Activated CD4-positive, alpha-beta T cell treated with anti-CD3 and anti-CD28 coated beads, Interleukin-2, Interleukin-6, amounts not matched to agents 100 ng/mL and 50 ng/mL, durations not matched to agents 16 hours and 8 hours (primary cell): ENCODE measurements at regions not wholly inside any gene's neighbourhood (a gene's known extent, or its start where the extent isn't known, plus 50 kb on each side); places are given as distances from the start of the nearest gene placed in this dataset.
A peak's percentile ranks its signal among the peaks of the same experiment; 100 is the strongest.

Experiments used
- DNase-seq: peaks from one replicate; pipeline ENCODE4 v3.0.0-alpha.2; 2020

DNA sequence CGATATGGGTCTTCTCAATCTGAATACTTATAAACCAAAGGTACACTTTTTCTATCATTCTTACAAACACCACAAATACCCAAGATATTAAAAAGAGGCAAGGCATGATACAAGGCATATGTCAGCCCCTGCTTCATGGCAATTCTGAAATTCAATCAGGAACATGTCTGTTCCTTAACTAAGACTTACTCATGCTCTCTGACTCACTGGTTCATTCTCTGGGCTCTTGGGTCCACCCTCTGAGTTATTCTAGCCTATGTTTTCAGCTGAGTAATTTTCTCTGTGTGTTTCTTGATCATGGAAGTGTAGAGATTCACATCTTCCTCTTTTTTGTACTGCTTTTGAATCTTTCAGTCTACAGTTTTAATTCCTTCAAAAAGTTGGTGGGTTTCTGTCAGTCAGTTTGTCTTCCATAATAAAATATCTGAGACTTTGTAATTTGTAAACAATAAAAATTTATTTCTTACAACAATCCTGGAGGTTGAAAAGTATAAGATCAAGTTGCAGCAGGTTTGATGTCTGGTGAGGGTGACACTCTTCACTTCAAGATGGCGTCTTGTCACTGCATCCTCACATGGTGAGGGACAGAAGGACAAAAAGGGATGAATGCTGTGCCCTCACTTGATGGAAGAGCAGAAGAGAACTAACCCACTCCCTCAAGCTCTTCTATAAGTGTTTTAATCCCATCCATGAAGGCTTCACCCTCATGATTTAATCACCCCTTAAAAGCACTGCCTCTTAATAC is 211.7 kb downstream of the FAM76B start:
- no peak for DNase-seq

DNA sequence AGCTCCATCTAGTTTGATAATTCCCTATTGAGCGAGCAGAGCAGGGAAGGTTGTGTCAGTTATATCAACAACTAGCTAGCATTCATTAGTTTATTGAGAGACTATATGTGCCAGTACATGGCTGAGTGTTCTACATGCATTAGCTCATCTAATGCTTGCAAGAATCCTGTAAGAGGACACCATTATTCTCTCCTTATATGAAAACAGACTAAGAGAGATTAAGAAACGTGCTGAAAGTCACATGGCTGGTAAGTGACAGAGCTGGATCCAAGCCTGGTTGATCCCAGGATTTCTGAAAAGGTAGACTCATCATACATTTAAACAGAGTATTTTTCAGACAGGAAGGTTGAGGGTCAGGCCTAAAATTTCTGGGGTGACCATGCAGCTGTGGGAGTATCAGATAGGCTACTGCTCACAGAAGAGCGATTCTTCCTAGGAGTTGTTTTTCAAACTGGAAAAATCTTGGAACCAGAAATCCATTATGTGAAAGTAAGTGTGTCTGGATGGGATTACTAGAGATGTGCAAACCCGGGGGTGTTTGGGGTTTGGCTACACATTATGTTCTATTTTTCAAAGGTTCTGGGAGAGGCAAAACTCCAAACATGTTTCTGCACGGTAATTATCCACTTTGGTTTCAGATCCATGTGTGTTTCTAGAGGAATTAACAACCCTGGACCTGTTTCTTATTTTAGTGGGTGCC is 213.3 kb downstream of the FAM76B start:
- no peak for DNase-seq

DNA sequence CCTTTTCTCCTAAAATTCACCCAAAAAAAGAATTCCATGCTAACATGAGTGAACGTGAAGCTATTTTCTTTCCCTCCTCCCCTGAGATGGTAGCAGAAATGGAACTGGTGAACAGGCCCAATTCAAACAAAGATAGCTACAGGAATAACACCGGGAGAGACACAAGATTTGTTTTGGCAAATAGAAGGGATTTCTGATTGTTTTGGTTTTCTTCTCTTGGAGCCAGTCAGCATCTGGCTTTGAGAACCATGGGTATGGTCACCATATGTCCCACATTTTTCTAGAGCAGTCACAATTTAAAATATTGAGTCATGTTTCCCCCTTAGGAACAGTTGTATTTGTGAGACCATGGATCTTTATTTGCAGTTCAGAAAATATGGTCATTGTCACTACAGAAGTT is 214.1 kb downstream of the FAM76B start:
- DNase-seq: no peak

DNA sequence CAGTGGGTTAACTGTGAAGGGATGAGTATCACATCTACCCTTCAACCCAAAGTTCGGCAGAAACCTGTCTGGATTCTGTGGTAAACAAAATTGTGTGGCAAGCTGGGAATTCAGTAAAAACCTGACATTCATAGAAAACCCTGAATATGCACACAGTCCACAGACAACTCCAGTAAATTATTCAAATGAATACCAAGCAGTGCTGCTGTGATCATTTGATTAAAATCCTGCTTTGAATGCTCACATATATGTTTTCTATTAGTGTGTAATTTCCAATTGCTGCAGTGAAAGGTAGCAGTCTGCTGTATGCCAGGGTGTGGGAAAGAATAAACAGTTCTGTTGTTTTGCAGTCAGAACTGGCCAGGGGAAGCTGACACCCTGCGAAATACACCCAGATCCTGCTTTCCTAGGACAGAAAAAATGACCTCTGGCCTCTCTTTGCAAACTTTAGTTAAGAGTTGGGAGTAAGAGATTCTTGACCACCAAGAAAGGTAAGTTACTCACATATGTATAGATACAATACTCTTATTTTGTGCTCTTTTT is 217.8 kb downstream of the FAM76B start:
- DNase-seq: no peak

DNA sequence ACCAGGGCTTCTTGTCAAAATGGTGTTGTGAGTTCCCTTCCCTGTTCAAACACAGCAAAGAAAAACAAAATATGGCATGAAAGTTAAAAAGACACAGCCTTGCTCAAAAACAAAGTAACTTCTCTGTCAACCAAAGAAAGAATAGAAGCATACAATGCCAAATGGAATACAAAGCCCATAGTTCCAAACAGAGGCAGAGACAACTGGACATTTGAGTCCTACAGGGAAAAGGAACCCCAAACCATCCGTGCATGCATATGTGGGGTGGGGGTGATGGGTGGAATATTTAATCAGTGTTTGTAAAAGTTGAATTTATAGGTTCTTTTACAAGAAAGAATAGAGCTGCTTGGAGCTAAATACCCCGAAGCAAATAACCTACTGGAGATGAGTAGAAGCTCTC is 218.7 kb downstream of the FAM76B start:
- DNase-seq: no peak

DNA sequence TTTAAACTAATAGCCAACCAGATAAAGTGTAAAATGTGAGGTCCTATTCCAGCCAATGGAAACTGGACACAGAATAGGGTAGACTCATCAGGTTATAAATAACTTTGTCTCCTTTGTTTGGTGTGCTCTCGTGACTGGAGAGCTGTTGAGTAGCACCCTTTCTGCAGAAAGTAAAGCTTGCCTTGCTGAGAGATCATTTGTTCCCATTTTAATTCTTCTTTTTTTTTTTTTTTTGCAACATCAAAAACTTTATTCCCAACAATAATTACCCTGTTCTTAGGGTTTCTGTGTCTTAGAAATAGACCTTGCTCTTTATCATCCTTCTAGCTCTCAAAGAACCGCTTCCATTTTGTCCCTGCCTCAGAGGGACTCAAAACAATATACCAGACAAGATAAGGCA is 220.4 kb downstream of the FAM76B start:
- no peak for DNase-seq

DNA sequence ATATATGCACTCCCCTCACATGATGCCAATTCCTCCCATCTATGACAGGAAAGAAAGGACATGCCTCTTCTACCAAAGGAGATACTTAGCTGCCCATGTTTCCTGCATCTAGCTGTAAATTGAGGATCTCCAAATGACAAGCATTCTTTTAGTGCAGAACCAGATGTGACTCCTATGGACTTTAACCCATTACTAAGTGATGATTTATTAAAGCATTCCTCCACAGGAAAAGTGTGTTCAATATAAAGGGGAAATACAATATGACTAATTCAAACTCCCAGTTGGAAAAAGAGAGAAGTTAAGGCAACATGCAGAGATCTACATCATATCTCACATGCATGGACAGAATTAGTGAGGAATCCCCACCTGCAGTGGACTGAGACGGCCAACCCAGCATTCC is 221.3 kb downstream of the FAM76B start:
- DNase-seq: no peak

DNA sequence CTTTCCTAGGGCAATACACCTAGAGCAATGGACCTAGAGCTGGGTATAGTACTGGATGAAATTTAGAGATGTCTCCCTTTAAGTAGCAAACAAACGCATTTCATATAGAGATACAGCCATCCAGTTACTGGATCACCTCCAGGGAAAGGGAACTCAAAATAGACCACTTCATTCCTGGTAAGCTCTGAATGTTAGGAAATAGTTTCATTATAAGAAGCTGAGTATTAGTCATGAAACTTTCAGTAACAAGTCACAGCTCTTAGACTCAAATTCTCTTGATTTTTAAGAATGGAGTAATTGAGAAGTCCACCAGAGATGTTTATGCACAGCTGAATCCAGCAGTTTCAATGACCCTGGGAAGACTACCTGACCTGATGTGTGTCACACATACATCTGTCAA is 221.9 kb downstream of the FAM76B start:
- no peak for DNase-seq

DNA sequence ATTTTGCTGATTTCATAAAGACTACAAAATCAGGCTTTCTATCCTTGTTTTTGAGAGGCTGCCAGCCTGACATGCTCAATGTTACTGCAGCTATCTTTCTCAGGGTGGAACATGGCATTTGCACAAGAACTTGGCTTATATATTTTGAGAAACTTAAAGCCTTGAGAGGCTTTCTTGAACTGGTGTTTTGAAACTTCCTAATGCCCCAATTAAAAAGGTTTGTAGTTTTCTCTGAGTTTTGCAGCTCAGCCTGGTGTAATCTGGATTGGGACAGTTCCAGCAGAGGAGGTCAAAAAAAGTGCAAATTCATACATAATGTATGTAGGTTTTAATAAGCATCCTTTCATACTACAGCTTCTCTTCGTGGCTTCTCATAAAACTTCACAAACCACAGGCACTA is 223.4 kb downstream of the FAM76B start:
- no peak for DNase-seq

DNA sequence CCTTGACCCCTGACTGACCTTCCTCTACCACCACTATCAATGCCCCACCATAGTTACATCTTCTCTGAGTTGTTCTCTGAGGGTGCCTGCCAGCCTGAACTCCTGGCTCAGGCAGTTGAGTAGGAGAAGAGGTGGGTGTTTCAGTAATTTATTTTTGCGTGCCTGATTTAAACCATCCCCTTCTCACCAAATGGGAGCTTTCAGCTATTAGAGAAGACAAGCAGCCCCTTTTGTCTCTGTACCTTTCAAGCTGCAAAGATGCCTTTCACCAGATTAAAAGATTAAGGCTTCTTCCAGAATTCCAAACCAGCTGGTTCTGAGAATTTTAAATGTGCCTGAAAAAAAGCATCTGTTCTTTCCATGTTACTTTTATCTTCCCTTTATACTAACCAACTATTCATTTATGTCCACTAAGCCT is 223.8 kb downstream of the FAM76B start:
- no peak for DNase-seq

DNA sequence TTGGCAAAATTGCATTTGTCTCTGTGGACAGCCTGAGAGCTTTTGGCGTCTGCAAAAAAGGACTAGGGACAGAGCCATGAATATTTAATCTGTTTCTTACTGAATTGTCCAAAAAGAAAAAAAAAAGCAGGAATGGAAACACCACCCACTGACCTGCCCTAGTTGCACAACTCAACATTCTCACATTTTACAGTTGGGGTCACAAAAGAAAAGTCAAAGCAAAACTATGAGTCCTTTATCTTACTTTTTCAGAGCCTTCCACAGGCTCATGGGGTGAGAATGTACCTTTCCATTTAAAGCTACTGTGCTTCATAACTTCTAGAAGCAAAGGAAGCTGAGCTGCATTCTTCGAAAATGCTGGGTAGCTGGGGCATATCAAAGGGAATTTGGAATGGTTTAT is 225.7 kb downstream of the FAM76B start:
- DNase-seq: no peak

DNA sequence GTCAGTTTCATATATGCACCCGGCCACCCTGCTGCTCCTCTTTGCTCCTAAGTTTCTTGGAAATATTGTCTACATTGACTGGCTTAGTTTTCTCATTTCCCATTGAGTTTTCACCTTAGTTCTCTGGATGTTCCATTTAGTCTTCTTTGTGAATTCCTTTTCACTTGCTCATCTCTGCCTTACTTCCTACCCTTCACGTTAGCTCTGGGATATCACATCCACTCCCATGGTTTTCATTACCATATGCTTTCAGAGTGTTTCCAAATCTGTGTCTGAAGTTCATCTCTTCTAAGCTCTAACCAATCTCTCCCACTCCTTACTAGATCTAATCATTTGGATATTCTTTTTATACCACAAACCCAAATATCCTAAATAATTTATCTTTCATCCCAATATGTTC is 226.4 kb downstream of the FAM76B start:
- DNase-seq: no peak

DNA sequence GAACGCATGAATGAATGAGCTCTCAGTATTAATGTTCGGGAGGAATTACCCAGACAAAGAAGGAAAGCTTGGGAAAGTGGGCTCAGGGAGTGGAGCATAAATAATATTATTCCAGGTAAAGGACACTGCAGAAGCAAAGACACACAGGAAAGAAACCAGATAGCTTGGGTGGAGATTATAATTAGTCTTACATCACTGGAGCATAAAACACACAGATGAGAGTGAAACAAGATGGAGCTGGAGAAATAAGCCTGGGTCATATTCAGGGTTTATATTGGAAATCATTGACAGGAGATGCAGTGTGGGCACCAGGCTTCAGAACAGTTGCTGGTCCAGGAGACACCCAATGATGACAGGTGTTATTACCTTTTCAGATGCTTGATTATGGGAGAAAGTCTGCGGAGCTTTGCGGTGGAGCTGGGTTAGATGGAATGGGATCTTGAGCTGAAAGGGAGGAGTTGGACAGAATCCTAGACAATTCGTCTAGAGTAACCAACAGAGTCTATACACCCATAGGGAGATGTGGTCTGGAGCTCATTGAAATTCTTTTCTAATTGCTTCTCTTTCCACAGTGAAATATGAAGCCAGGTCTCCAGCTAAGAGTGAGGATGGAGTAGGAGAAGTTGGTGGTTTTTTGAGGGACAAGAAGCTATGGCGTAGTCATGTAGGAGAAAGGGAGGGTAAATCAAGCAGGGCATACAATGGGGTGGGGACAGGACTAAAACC is 227.2 kb downstream of the FAM76B start:
- no peak for DNase-seq

DNA sequence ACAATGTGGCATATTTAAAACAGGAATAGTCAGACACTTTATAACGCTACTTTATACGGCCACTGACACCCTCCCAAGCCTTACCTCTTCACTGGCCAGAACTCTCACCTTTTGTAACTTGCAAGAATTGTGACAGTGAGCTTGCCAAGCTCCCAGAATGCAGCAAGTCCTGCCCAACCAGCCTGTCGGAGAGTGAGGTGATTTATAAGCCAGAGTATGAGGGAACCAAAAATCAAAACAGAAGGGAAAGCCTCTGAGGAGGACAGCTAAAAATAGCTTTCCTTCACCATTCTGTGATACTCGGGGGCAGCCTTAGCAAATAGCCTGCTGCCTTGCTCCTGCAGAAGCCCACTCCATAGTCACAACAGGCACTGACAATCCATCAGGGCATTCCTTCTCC is 229.7 kb downstream of the FAM76B start:
- DNase-seq: no peak

DNA sequence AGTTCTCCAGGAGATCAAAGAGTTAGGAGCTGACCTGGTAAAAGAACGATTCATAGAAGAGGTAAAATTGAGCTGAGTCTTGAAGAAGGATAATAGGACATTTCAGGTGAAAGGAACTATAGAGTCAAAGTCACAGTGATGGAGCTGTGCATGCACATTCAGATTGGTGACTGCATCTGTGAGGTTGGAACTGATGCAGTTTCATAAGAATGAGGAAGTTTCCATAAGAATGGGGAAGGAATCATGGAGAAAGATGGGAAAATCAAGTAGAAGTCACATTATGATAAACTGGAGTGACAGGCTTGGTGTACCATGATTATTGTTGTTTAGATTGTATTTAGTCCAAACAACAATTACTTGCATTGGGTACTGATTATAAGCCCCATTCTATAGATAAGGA is 232.2 kb downstream of the FAM76B start:
- no peak for DNase-seq

DNA sequence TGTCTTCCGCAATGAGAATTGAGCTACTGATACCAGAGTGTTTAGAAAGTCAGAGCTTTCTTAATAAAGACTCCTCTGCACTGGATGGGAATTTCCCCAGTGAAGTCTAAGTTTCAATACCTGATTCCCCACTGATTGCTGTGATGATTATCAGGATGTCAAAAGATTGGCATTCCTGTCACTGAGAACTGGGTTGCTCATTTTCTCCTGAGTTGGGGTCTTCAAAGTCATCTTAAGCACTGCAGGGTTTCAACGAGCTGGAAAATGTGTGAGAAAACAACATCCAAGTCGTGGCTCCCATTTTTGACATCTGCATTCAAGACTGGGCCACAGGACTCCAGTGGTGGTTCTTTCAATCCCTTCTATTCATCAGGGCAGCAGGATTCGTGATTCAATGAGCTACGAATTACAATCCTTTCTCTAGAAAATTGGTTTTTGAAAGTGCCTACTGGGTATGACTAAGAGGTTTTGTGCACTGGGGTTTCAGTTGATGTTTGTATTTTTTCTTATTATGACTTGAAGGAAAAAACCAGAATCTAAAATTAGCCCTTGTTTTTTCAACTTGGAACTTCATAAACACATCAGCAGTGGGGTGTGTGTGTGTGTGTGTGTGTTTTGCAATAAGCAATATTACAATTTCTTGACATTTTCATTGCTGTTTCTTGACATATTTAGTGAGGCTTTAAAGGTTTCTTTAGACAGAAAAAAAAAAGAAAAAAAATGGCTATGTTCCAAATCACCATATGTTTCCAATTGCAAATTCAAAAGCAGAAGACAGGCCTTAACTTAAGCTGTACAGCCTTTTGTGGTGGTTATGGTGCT is 233.0 kb downstream of the FAM76B start:
- peak; percentile 84 for DNase-seq

DNA sequence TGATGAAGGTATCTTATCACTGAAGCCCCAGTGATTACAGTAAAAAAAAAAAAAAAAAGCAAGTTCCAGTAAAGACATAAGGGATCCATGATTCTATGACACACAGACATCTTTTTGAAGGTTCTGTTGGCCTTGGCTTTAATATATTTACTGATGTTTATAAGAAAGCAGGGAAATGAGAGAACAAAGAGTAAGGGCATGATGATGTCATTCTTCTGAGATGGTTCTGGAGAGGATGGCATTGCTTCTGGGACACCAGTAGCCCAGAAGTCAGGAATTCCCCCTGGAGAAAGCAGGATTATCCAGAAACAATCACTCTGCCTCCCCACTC is 233.6 kb downstream of the FAM76B start:
- no peak for DNase-seq

DNA sequence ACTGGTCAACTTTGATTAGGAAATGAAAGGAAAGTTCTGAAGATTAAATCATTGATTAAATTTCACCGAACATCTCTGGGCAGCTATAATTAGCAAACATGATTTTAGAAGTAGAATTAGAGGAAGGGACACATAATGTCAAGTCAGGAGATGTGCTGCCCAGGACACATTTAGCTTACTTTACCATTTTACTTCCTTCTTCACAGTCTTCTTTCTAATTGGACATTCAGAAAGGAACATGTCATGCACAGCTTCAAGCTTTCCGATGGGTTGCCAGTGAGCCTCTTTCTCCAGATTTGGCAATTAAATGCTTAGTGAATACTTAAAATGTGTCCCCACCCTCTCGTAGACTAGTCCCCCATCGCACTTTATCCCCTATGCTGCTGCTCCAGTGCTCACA is 234.7 kb downstream of the FAM76B start:
- no peak for DNase-seq

DNA sequence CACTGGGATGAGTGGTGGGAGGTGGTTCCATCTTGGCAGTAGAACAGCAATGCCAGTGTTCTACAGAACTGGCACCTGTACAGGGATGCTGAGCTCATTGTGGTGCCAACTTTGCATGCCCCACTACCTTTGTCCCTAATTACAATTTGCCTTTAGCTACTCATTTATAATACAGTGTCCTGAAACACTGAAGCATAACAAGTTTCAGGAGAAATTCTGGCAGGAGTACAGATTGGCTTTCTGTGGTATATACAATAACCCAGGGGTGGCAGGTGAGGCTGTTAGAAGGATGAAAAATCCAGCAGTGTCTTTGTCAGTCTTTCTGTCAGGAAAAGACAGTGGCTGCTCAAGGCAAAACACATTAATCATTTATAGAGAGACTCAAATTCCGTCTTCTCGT is 240.3 kb downstream of the FAM76B start:
- DNase-seq: no peak

DNA sequence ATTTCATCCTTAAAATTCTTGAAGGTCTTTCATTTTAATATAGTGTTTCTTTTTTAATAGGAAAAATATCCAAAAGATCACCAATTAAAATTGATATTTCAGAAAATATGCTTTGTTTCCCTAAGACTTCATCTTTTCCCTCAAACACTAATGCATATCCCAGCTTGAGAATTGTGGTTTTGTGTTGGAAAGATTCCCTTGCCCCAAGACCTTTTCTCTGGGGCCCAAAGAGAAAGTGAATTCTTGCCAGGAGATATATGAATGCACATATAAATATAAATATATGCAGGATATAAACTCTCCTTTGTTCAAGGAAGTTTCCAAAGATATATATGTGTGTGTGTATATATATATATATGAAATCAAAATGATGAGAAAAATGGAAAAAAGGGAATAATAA is 241.2 kb downstream of the FAM76B start:
- no peak for DNase-seq

DNA sequence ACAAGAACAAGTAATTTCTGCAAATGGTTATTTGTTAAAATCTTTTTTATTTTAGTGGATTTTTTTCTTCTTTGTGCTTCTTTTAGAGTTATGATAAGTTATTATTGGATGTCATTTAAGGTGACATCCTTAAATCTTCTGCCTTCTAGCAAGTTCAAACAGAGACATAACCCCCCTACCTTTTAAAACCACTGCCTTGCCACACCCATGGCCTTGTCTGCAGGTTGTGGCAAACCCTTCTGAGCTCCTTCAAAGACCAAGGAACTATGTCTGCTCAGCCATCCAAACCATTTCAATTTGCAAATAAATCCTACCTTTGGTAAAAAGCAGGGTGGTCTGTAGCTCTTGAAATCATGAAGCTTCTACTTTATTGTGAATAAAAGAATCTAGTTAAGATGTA is 241.6 kb downstream of the FAM76B start:
- DNase-seq: no peak

DNA sequence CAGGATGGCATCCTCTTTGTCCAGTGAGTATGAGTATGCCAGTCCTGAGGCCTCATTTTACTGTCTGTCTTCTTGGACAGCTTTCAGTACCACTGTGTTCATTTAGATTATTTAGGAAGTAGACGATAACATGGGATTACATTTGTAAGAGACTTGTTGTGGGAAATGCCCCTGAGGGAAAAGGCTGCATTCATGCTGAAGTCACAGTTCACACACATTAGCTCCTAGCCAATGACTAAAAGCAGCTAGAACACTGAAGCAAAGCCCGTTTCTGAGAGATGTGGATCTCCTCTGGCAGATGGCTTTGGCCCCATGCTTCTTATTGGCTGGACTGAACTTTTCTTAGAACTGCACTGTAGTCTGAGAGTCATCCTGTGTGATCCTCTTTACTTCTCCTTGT is 242.4 kb downstream of the FAM76B start:
- no peak for DNase-seq
